Activated T-cell treated with anti-CD3 and anti-CD28 coated beads, Interleukin-2, amount 50 U/mL, for 4 hours (primary cell): ENCODE measurements at regions not wholly inside any gene's neighbourhood (a gene's known extent, or its start where the extent isn't known, plus 50 kb on each side); places are given as distances from the start of the nearest gene placed in this dataset.

ENCODE experiments used
- ATAC-seq, 2 donors: fragments of 200-7000 bp; cut with Tn5 transposase; one replicate each; pipeline ENCODE4 v1.10.0; 2021
- DNase-seq: peaks from one replicate; pipeline ENCODE4 v3.0.0-alpha.2; 2020
- H3K27me3 Mint-ChIP-seq: one replicate; pipeline ENCODE4 v1.8.0; 2021; ENCODE audit warnings: low read depth, mixed read lengths
- H3K36me3 Mint-ChIP-seq: one replicate; pipeline ENCODE4 v1.8.0; 2022; ENCODE audit warnings: mixed read lengths; ENCODE audit not compliant: insufficient read depth
- H3K4me1 Mint-ChIP-seq: one replicate; pipeline ENCODE4 v1.8.0; 2021; ENCODE audit warnings: low read depth, mixed read lengths
- H3K4me3 Mint-ChIP-seq: one replicate; pipeline ENCODE4 v1.8.0; 2021; ENCODE audit warnings: mild to moderate bottlenecking, moderate library complexity, mixed read lengths
- H3K9me3 Mint-ChIP-seq: one replicate; pipeline ENCODE4 v1.8.0; 2021; ENCODE audit warnings: mixed read lengths

- Mint-ChIP-seq H3K9me3 (no peaks in the 10 kb centered on the region), H3K4me3 (no peak overlapping the region), H3K36me3 (no peaks in the 10 kb centered on the region), H3K27me3 (no peaks in the 10 kb centered on the region), H3K4me1 (peaks cover 9% of the 10 kb centered on the region)
- DNase-seq (no peak), ATAC-seq (no peak)
Observed at GRCh38 chrX:9087271-9088040, 53.5 kb upstream of the FAM9B start.

GRCh38 chrX:9088896-9089295, 55.0 kb upstream of the FAM9B start:
- H3K36me3 Mint-ChIP-seq, result no peaks in the 10 kb centered on the region
- ATAC-seq (no peak), DNase-seq (no peak)
- H3K9me3 Mint-ChIP-seq, result no peaks in the 10 kb centered on the region
- peaks cover 9% of the 10 kb centered on the region for H3K4me1 Mint-ChIP-seq
- no peaks in the 10 kb centered on the region for H3K27me3 Mint-ChIP-seq
- no peak overlapping the region for H3K4me3 Mint-ChIP-seq

- ATAC-seq (no peak), DNase-seq (no peak)
- Mint-ChIP-seq H3K4me1 (peaks cover 9% of the 10 kb centered on the region), H3K4me3 (no peak overlapping the region), H3K36me3 (no peaks in the 10 kb centered on the region), H3K9me3 (peaks cover 7% of the 10 kb centered on the region), H3K27me3 (no peaks in the 10 kb centered on the region)
Observed at GRCh38 chrX:9090766-9091165, 56.8 kb upstream of the FAM9B start.

GRCh38 chrX:9091258-9091657, 57.3 kb upstream of the FAM9B start:
- DNase-seq (no peak), ATAC-seq (no peak)
- H3K4me3 Mint-ChIP-seq, result no peak overlapping the region
- H3K9me3 Mint-ChIP-seq, result peaks cover 7% of the 10 kb centered on the region
- H3K36me3 Mint-ChIP-seq, result no peaks in the 10 kb centered on the region
- peaks cover 9% of the 10 kb centered on the region for H3K4me1 Mint-ChIP-seq
- no peaks in the 10 kb centered on the region for H3K27me3 Mint-ChIP-seq

GRCh38 chrX:9102956-9103355, 69.0 kb upstream of the FAM9B start:
- no peaks in the 10 kb centered on the region for H3K36me3 Mint-ChIP-seq
- H3K4me3 Mint-ChIP-seq, result no peak overlapping the region
- no peaks in the 10 kb centered on the region for H3K9me3 Mint-ChIP-seq
- no peaks in the 10 kb centered on the region for H3K27me3 Mint-ChIP-seq
- ATAC-seq (no peak), DNase-seq (no peak)
- no peaks in the 10 kb centered on the region for H3K4me1 Mint-ChIP-seq

- Mint-ChIP-seq H3K36me3 (no peaks in the 10 kb centered on the region), H3K4me3 (no peak overlapping the region), H3K27me3 (no peaks in the 10 kb centered on the region), H3K9me3 (no peaks in the 10 kb centered on the region), H3K4me1 (peaks cover 8% of the 10 kb centered on the region)
- no peak for DNase-seq
- ATAC-seq, result no peak
Observed at GRCh38 chrX:9108054-9108453, 74.1 kb upstream of the FAM9B start.

GRCh38 chrX:9110808-9111207, 76.9 kb upstream of the FAM9B start:
- no peak overlapping the region for H3K4me3 Mint-ChIP-seq
- H3K4me1 Mint-ChIP-seq, result peaks cover 8% of the 10 kb centered on the region
- no peak for ATAC-seq

GRCh38 chrX:9114245-9114644, 80.3 kb upstream of the FAM9B start:
- Mint-ChIP-seq H3K27me3 (no peaks in the 10 kb centered on the region), H3K4me3 (no peak overlapping the region), H3K36me3 (no peaks in the 10 kb centered on the region), H3K9me3 (no peaks in the 10 kb centered on the region), H3K4me1 (peaks cover 8% of the 10 kb centered on the region)
- DNase-seq (no peak), ATAC-seq (no peak)

More at GRCh38 chrX:9110808-9111207, 76.9 kb upstream of the FAM9B start:
- Mint-ChIP-seq H3K36me3 (no peaks in the 10 kb centered on the region), H3K27me3 (no peaks in the 10 kb centered on the region), H3K9me3 (no peaks in the 10 kb centered on the region)
- DNase-seq, result no peak

- DNase-seq (no peak), ATAC-seq (no peak)
- Mint-ChIP-seq H3K4me1 (no peaks in the 10 kb centered on the region), H3K4me3 (no peak overlapping the region), H3K36me3 (no peaks in the 10 kb centered on the region), H3K9me3 (peaks cover 6% of the 10 kb centered on the region), H3K27me3 (no peaks in the 10 kb centered on the region)
Observed at GRCh38 chrX:9117851-9118250, 83.9 kb upstream of the FAM9B start.

GRCh38 chrX:9122519-9123245, 88.8 kb upstream of the FAM9B start:
- Mint-ChIP-seq H3K4me3 (no peak overlapping the region), H3K27me3 (no peaks in the 10 kb centered on the region), H3K4me1 (no peaks in the 10 kb centered on the region), H3K36me3 (no peaks in the 10 kb centered on the region), H3K9me3 (peaks cover 6% of the 10 kb centered on the region)
- ATAC-seq (no peak), DNase-seq (no peak)

GRCh38 chrX:9127986-9128385, 94.1 kb upstream of the FAM9B start:
- DNase-seq, result no peak
- H3K27me3 Mint-ChIP-seq, result no peaks in the 10 kb centered on the region
- no peak for ATAC-seq
- no peaks in the 10 kb centered on the region for H3K9me3 Mint-ChIP-seq
- peaks cover 18% of the 10 kb centered on the region for H3K4me1 Mint-ChIP-seq
- no peak overlapping the region for H3K4me3 Mint-ChIP-seq
- H3K36me3 Mint-ChIP-seq, result no peaks in the 10 kb centered on the region

- no peaks in the 10 kb centered on the region for H3K27me3 Mint-ChIP-seq
- H3K4me3 Mint-ChIP-seq, result no peak overlapping the region
- no peak for DNase-seq
- H3K9me3 Mint-ChIP-seq, result no peaks in the 10 kb centered on the region
- no peak for ATAC-seq
- H3K4me1 Mint-ChIP-seq, result peaks cover 18% of the 10 kb centered on the region
- no peaks in the 10 kb centered on the region for H3K36me3 Mint-ChIP-seq
Observed at GRCh38 chrX:9130031-9130430, 96.1 kb upstream of the FAM9B start.

GRCh38 chrX:9131066-9131465, 97.1 kb upstream of the FAM9B start:
- Mint-ChIP-seq H3K9me3 (no peaks in the 10 kb centered on the region), H3K36me3 (no peaks in the 10 kb centered on the region), H3K4me1 (peaks cover 18% of the 10 kb centered on the region), H3K4me3 (no peak overlapping the region), H3K27me3 (no peaks in the 10 kb centered on the region)
- DNase-seq (no peak), ATAC-seq (peak; percentile 98 to 99)

- Mint-ChIP-seq H3K27me3 (no peaks in the 10 kb centered on the region), H3K9me3 (no peaks in the 10 kb centered on the region), H3K4me1 (peaks cover 18% of the 10 kb centered on the region), H3K36me3 (no peaks in the 10 kb centered on the region), H3K4me3 (no peak overlapping the region)
- ATAC-seq, result no peak
- no peak for DNase-seq
Observed at GRCh38 chrX:9132036-9132638, 98.2 kb upstream of the FAM9B start.

GRCh38 chrX:9133426-9133825, 99.5 kb upstream of the FAM9B start:
- H3K27me3 Mint-ChIP-seq, result no peaks in the 10 kb centered on the region

More at GRCh38 chrX:9133426-9133825, 99.5 kb upstream of the FAM9B start:
- DNase-seq (no peak), ATAC-seq (no peak)
- peaks cover 18% of the 10 kb centered on the region for H3K4me1 Mint-ChIP-seq
- H3K4me3 Mint-ChIP-seq, result no peak overlapping the region
- no peaks in the 10 kb centered on the region for H3K9me3 Mint-ChIP-seq
- H3K36me3 Mint-ChIP-seq, result no peaks in the 10 kb centered on the region
